Panc1 (cell line): ENCODE measurements at regions not wholly inside any gene's neighbourhood (a gene's known extent, or its start where the extent isn't known, plus 50 kb on each side); places are given as distances from the start of the nearest gene placed in this dataset.

Experiments used
- ATAC-seq: fragments of 200-7000 bp; cut with Tn5 transposase; 2 replicates; pipeline ENCODE4 v1.9.1; 2020; ENCODE audit warnings: mild to moderate bottlenecking, moderate library complexity
- BruUV-seq: library from RNA; stranded (reverse); fragments of 400-500 nt; replicated peaks from 2 replicates; lab custom pipeline; 2021; lab: Mats Ljungman, UMichigan
- CTCF ChIA-PET: fragments of 300-600 bp; sonication (Branson Sonifier 250); formaldehyde crosslinking; loops from one replicate; lab custom pipeline; 2022; ENCODE audit warnings: antibody characterized with exemption; lab: Charles Lee
- POLR2A ChIA-PET: fragments of 300-600 bp; sonication (Branson Sonifier 250); formaldehyde crosslinking; loops from one replicate; lab custom pipeline; 2022; ENCODE audit warnings: antibody characterized with exemption; lab: Charles Lee
- DNase-seq: peaks from one replicate; pipeline ENCODE4 v3.0.0-alpha.2; 2010; ENCODE audit warnings: low read depth, low spot score
- H3K27ac ChIP-seq: 2 replicates; pipeline ENCODE4 v1.5.1; 2011; ENCODE audit warnings: mild to moderate bottlenecking, low read length, inconsistent platforms
- H3K27me3 ChIP-seq: fragments of 200-500 bp; sonication (Bioruptor generic); 2 replicates; pipeline ENCODE4 v1.6.0; 2014; ENCODE audit warnings: low read length, inconsistent platforms; ENCODE audit not compliant: control insufficient read depth, insufficient read depth
- H3K36me3 ChIP-seq: fragments of 200-500 bp; sonication (Bioruptor generic); 2 replicates; pipeline ENCODE4 v1.5.1; 2014; ENCODE audit warnings: inconsistent platforms, mild to moderate bottlenecking, low read length, moderate library complexity; ENCODE audit not compliant: control insufficient read depth, insufficient read depth
- H3K4me1 ChIP-seq: 2 replicates; pipeline ENCODE4 v1.5.1; 2011; ENCODE audit warnings: inconsistent platforms, mild to moderate bottlenecking, low read length, moderate library complexity; ENCODE audit not compliant: control insufficient read depth, insufficient read depth
- H3K4me3 ChIP-seq, 2 experiments: 2 replicates each; pipeline ENCODE4 v1.5.1; 2011 to 2012; ENCODE audit warnings: low read depth in 2 of 2, low read length in 2 of 2, mild to moderate bottlenecking in 2 of 2, inconsistent platforms in 1 of 2, moderate library complexity in 1 of 2
- H3K9me3 ChIP-seq: fragments of 200-500 bp; sonication (Bioruptor generic); 2 replicates; pipeline ENCODE4 v1.5.1; 2014; ENCODE audit warnings: low read depth, mild to moderate bottlenecking, inconsistent platforms, low read length, moderate library complexity; ENCODE audit not compliant: control insufficient read depth, insufficient read depth
- CTCF ChIP-seq: fragments of 450-650 bp; IDR thresholded peaks from 2 replicates; pipeline ENCODE4 v1.5.1; 2017; ENCODE audit warnings: mild to moderate bottlenecking
- POLR2AphosphoS5 ChIP-seq: IDR thresholded peaks from 2 replicates; pipeline ENCODE4 v1.6.1; 2012; ENCODE audit warnings: mild to moderate bottlenecking, low read depth, low read length, moderate library complexity
- SIN3A ChIP-seq: IDR thresholded peaks from 2 replicates; pipeline ENCODE4 v1.6.1; 2012; ENCODE audit warnings: low read depth, mild to moderate bottlenecking, low read length, moderate library complexity, borderline replicate concordance; ENCODE audit not compliant: insufficient read depth
- TCF7L2 ChIP-seq: IDR thresholded peaks from 2 replicates; pipeline ENCODE4 v1.6.1; 2011; ENCODE audit warnings: mild to moderate bottlenecking, low read depth, low read length, inconsistent platforms
- in situ Hi-C: cut with HindIII; loops from 2 replicates; pipeline ENCODE4 v1.10.0; 2016; ENCODE audit warnings: low sequenced_read_pairs, low pct_unique_long_range_greater_than_20kb
- intact Hi-C: fragments of 100-400 bp; cut with micrococcal nuclease; formaldehyde crosslinking; loops from one replicate; pipeline ENCODE4 v1.10.0; 2022; ENCODE audit not compliant: unreplicated experiment
- TF ChIP-seq, protein P1 (sequence below), 2 experiments: IDR thresholded peaks; 2 replicates each; pipeline ENCODE4 v1.6.1; 2011 to 2012; ENCODE audit warnings: low read depth in 2 of 2, control low read depth in 1 of 2, low read length in 1 of 2, mild to moderate bottlenecking in 1 of 2, moderate library complexity in 1 of 2; ENCODE audit not compliant: insufficient read depth in 1 of 2

- TF ChIP-seq TCF7L2: no peak
- no peak for TF ChIP-seq SIN3A
- TF ChIP-seq, protein P1, sequence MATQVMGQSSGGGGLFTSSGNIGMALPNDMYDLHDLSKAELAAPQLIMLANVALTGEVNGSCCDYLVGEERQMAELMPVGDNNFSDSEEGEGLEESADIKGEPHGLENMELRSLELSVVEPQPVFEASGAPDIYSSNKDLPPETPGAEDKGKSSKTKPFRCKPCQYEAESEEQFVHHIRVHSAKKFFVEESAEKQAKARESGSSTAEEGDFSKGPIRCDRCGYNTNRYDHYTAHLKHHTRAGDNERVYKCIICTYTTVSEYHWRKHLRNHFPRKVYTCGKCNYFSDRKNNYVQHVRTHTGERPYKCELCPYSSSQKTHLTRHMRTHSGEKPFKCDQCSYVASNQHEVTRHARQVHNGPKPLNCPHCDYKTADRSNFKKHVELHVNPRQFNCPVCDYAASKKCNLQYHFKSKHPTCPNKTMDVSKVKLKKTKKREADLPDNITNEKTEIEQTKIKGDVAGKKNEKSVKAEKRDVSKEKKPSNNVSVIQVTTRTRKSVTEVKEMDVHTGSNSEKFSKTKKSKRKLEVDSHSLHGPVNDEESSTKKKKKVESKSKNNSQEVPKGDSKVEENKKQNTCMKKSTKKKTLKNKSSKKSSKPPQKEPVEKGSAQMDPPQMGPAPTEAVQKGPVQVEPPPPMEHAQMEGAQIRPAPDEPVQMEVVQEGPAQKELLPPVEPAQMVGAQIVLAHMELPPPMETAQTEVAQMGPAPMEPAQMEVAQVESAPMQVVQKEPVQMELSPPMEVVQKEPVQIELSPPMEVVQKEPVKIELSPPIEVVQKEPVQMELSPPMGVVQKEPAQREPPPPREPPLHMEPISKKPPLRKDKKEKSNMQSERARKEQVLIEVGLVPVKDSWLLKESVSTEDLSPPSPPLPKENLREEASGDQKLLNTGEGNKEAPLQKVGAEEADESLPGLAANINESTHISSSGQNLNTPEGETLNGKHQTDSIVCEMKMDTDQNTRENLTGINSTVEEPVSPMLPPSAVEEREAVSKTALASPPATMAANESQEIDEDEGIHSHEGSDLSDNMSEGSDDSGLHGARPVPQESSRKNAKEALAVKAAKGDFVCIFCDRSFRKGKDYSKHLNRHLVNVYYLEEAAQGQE (IDR thresholded peaks at IDR 0.05; ENCODE audit: insufficient read depth in 1 of 2, low read depth in 2 of 2, low read length in 1 of 2): no peak
- no peak for TF ChIP-seq POLR2AphosphoS5
- TF ChIP-seq CTCF: no peak
- Histone ChIP-seq H3K27me3 (0 out of 2 replicates have a peak, but pooled peaks cover 2% of the 10 kb centered on the region), H3K4me1 (peaks cover 3% of the 10 kb centered on the region; the same call in 1 of the 2 replicates), H3K9me3 (no peaks in the 10 kb centered on the region), H3K4me3 (no peak overlapping the region), H3K36me3 (no peaks in the 10 kb centered on the region), H3K27ac (no peak overlapping the region)
- POLR2A ChIA-PET: no interaction called here
- DNase-seq (no peak), ATAC-seq (no peak)
- in situ Hi-C loops (no loop called here), intact Hi-C loops (no loop called here)
- BruUV-seq: no TSS peak
- CTCF ChIA-PET: no interaction called here
Measured at GRCh38 chr3:23111797-23112196, 91.3 kb upstream of the UBE2E2 start.

DNA sequence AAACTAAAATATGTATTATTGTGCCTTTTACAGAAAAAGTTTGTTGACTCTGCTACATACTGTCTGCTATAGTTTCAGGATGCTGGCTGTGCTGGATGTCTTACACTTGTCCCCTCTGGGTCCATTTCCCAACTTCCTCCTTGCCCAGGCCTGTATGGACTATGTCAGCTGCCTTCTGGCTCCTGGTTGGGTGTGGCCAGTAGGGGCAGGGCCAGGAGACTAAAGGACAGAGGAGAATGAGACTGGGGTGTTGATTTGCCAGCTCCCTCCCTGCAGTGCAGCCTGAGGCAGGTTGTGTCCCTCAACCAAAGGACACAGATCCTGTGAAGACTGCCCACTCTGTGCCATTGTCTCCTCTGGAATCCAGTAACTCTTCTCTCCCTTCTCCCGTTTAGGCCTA, 90.6 kb upstream of the UBE2E2 start:
- no peak for ATAC-seq
- no peak overlapping the region for H3K4me3 ChIP-seq
- no peak overlapping the region for H3K27ac ChIP-seq
- H3K36me3 ChIP-seq: no peaks in the 10 kb centered on the region
- no TSS peak for BruUV-seq
- intact Hi-C loops (no loop called here), in situ Hi-C loops (no loop called here)
- TF ChIP-seq, protein P1 (IDR thresholded peaks at IDR 0.05; ENCODE audit: insufficient read depth in 1 of 2, low read depth in 2 of 2, low read length in 1 of 2): no peak
- TF ChIP-seq TCF7L2 (no peak), SIN3A (no peak), POLR2AphosphoS5 (no peak), CTCF (no peak)
- DNase-seq: no peak
- H3K27me3 ChIP-seq: 0 out of 2 replicates have a peak, but pooled peaks cover 2% of the 10 kb centered on the region
- ChIA-PET POLR2A (no interaction called here), CTCF (no interaction called here)
- H3K4me1 ChIP-seq: peaks cover 3% of the 10 kb centered on the region; the same call in 1 of the 2 replicates
- no peaks in the 10 kb centered on the region for H3K9me3 ChIP-seq
